HG02973 (cell line): ENCODE measurements at regions not wholly inside any gene's neighbourhood (a gene's known extent, or its start where the extent isn't known, plus 50 kb on each side); places are given as distances from the start of the nearest gene placed in this dataset.

Experiments
- ATAC-seq: cut with Tn5 transposase; IDR thresholded peaks from one replicate; pipeline ENCODE4 v1.9.1; 2021; ENCODE audit warnings: moderate library complexity; ENCODE audit not compliant: unreplicated experiment

- no peak for ATAC-seq
Measured at GRCh38 chr1:82441402-82441801, 640.7 kb downstream of the ADGRL2 start.

- ATAC-seq = no peak
Measured at GRCh38 chr1:82423174-82423815, 622.6 kb downstream of the ADGRL2 start.

GRCh38 chr1:82421782-82422181, 621.0 kb downstream of the ADGRL2 start:
- no peak for ATAC-seq

- no peak for ATAC-seq
Measured at GRCh38 chr1:82420584-82420983, 619.9 kb downstream of the ADGRL2 start.

GRCh38 chr1:82411605-82412004, 610.9 kb downstream of the ADGRL2 start:
- no peak for ATAC-seq

GRCh38 chr1:82405333-82405732, 604.6 kb downstream of the ADGRL2 start:
- no peak for ATAC-seq

GRCh38 chr1:82401116-82401515, 600.4 kb downstream of the ADGRL2 start:
- ATAC-seq = no peak

- ATAC-seq = no peak
Measured at GRCh38 chr1:82400521-82400920, 599.8 kb downstream of the ADGRL2 start.

GRCh38 chr1:82399093-82399492, 598.4 kb downstream of the ADGRL2 start:
- no peak for ATAC-seq

- no peak for ATAC-seq
Measured at GRCh38 chr1:82398357-82398756, 597.6 kb downstream of the ADGRL2 start.

GRCh38 chr1:82395440-82395839, 594.7 kb downstream of the ADGRL2 start:
- ATAC-seq = no peak

GRCh38 chr1:82392946-82393345, 592.2 kb downstream of the ADGRL2 start:
- ATAC-seq = no peak

- ATAC-seq = no peak
Measured at GRCh38 chr1:82392513-82392912, 591.8 kb downstream of the ADGRL2 start.

- no peak for ATAC-seq
Measured at GRCh38 chr1:82391712-82392111, 591.0 kb downstream of the ADGRL2 start.

- ATAC-seq = no peak
Measured at GRCh38 chr1:82390627-82391026, 589.9 kb downstream of the ADGRL2 start.

- no peak for ATAC-seq
Measured at GRCh38 chr1:82388679-82389078, 587.9 kb downstream of the ADGRL2 start.

GRCh38 chr1:82387012-82387366, 586.3 kb downstream of the ADGRL2 start:
- no peak for ATAC-seq

- no peak for ATAC-seq
Measured at GRCh38 chr1:82386365-82387011, 585.8 kb downstream of the ADGRL2 start.

GRCh38 chr1:82384776-82385175, 584.0 kb downstream of the ADGRL2 start:
- no peak for ATAC-seq

- no peak for ATAC-seq
Measured at GRCh38 chr1:82377201-82377884, 576.6 kb downstream of the ADGRL2 start.

- no peak for ATAC-seq
Measured at GRCh38 chr1:82373710-82374109, 573.0 kb downstream of the ADGRL2 start.

GRCh38 chr1:82371844-82372498, 571.2 kb downstream of the ADGRL2 start:
- ATAC-seq = no peak
